Kidney epithelial cell (primary cell): ENCODE measurements at regions not wholly inside any gene's neighbourhood (a gene's known extent, or its start where the extent isn't known, plus 50 kb on each side); places are given as distances from the start of the nearest gene placed in this dataset.
A peak's percentile ranks its signal among the peaks of the same experiment; 100 is the strongest.

Experiments
- DNase-seq: peaks from one replicate; pipeline ENCODE4 v3.0.0-alpha.2; 2010; ENCODE audit warnings: low read depth
- H3K27me3 ChIP-seq: 2 replicates; pipeline ENCODE4 v1.6.0; 2011; ENCODE audit warnings: low read length; ENCODE audit not compliant: control insufficient read depth, insufficient read depth
- H3K36me3 ChIP-seq: 2 replicates; pipeline ENCODE4 v1.5.1; 2011; ENCODE audit warnings: low read length; ENCODE audit not compliant: control insufficient read depth, insufficient read depth
- H3K4me3 ChIP-seq: 2 replicates; pipeline ENCODE4 v1.5.1; 2011; ENCODE audit warnings: low read depth, mild to moderate bottlenecking, control low read depth, low read length
- TF ChIP-seq, protein P1 (sequence below): IDR thresholded peaks from 2 replicates; pipeline ENCODE4 v1.5.1; 2011; ENCODE audit warnings: mild to moderate bottlenecking, moderate library complexity, low read length, control low read depth, inconsistent platforms; ENCODE audit not compliant: insufficient read depth, poor library complexity, severe bottlenecking

GRCh38 chr18:2002151-2002550 lies 569.2 kb downstream of the METTL4 start:
- TF ChIP-seq, protein P1, sequence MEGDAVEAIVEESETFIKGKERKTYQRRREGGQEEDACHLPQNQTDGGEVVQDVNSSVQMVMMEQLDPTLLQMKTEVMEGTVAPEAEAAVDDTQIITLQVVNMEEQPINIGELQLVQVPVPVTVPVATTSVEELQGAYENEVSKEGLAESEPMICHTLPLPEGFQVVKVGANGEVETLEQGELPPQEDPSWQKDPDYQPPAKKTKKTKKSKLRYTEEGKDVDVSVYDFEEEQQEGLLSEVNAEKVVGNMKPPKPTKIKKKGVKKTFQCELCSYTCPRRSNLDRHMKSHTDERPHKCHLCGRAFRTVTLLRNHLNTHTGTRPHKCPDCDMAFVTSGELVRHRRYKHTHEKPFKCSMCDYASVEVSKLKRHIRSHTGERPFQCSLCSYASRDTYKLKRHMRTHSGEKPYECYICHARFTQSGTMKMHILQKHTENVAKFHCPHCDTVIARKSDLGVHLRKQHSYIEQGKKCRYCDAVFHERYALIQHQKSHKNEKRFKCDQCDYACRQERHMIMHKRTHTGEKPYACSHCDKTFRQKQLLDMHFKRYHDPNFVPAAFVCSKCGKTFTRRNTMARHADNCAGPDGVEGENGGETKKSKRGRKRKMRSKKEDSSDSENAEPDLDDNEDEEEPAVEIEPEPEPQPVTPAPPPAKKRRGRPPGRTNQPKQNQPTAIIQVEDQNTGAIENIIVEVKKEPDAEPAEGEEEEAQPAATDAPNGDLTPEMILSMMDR: no peak
- Histone ChIP-seq H3K27me3 (no peaks in the 10 kb centered on the region), H3K36me3 (no peaks in the 10 kb centered on the region), H3K4me3 (no peak overlapping the region)
- no peak for DNase-seq

- Histone ChIP-seq H3K36me3 (no peaks in the 10 kb centered on the region), H3K27me3 (no peaks in the 10 kb centered on the region), H3K4me3 (no peak overlapping the region)
- no peak for DNase-seq
- TF ChIP-seq, protein P1: no peak
Observed at GRCh38 chr18:2002604-2003003, 568.7 kb downstream of the METTL4 start.

DNA sequence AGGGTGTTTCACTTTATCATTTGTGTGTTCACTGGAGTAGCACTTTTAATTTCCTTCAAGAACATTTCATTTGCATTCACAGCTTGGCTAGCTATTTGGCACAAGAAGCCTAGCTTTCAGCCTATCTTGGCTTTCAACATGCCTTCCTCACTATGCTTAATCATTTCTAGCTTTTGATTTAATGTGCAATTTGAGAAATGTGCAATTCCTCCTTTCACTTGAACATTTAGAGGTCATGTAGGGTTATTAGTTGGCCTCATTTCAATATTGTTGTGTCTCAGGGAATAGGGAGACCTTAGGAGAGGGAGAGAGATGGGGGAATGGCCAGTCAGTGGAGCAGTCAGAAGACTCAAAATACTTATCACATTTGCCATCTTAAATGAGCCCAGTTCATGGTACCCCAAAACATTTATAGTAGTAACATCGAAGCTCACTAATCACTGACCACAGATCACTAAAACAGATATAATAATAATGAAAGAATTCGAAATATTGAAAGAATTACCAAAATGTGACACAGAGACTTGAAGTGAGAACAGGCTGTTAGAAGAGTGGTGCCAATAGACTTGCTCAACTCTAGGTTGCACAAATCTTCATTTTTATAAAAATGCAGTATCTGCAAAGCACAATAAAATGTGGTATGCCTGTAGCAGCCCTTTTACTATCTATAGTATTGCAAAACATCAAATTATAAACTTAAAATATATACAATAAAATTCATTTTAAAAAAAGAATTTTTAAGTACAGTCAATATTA lies 561.2 kb downstream of the METTL4 start:
- no peak overlapping the region for H3K4me3 ChIP-seq
- TF ChIP-seq, protein P1: no peak
- no peaks in the 10 kb centered on the region for H3K27me3 ChIP-seq
- H3K36me3 ChIP-seq: no peaks in the 10 kb centered on the region
- DNase-seq: no peak

DNA sequence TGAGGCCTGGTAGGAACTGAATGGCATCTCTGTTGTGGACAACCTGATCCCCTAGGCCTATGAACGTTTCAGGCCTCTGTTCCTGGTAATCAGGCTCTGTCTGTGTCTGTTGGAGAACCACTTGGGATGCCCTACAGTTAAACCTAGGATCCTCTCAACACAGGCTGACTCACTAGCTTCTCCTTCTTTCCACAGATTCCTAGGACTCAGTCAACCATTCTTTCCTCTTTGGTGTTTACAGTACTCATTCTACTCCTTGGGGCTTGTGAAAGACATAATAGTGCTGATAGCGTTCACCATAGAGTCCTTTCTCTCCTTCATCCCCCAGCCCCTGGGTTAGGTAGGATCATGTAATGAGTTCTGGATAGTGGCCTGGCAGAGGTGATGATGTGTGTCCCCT lies 544.3 kb downstream of the METTL4 start:
- peak; percentile 76 for DNase-seq
- no peaks in the 10 kb centered on the region for H3K36me3 ChIP-seq
- H3K4me3 ChIP-seq: no peak overlapping the region
- TF ChIP-seq, protein P1: no peak
- no peaks in the 10 kb centered on the region for H3K27me3 ChIP-seq

DNA sequence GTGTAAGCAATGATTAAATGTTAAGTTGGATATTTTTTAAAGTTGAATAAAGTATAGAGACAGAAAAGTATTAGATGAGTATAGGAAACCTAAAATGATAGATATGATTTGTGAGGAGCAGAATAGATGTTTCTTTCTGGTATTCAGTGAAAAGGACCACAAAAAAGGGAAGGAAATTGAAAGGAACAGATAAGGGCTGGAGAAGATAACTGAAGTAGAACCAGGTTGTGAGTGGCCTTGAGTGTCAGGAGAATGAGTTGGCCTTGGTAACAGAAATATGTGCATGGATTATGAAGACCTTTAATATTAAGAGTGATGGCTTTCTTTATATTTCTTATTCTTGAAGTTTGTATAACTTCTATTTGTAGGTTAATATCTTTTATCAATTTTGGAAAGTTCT lies 543.5 kb downstream of the METTL4 start:
- no peak for DNase-seq
- Histone ChIP-seq H3K4me3 (no peak overlapping the region), H3K27me3 (no peaks in the 10 kb centered on the region), H3K36me3 (no peaks in the 10 kb centered on the region)
- TF ChIP-seq, protein P1: no peak

GRCh38 chr18:2028986-2029385 lies 542.3 kb downstream of the METTL4 start:
- DNase-seq: no peak
- no peaks in the 10 kb centered on the region for H3K27me3 ChIP-seq
- TF ChIP-seq, protein P1: no peak
- H3K4me3 ChIP-seq: no peak overlapping the region
- no peaks in the 10 kb centered on the region for H3K36me3 ChIP-seq
